Stimulated activated CD4-positive, alpha-beta T cell treated with anti-CD3 and anti-CD28 coated beads, Interleukin-1b, Interleukin-23, amount 100 ng/mL, for 24 hours (primary cell): ENCODE measurements at regions not wholly inside any gene's neighbourhood (a gene's known extent, or its start where the extent isn't known, plus 50 kb on each side); places are given as distances from the start of the nearest gene placed in this dataset.

ENCODE experiments used
- DNase-seq, 4 experiments: peaks; one replicate each; pipeline ENCODE4 v3.0.0-alpha.2; 2020; ENCODE audit warnings: low read depth in 4 of 4, low spot score in 1 of 4

GRCh38 chrY:15500536-15500935, 976.2 kb downstream of the NLGN4Y start:
- no peak for DNase-seq

- no peak for DNase-seq
These were observed 976.9 kb downstream of the NLGN4Y start for GRCh38 chrY:15501181-15501580.

GRCh38 chrY:15510288-15510687, 986.0 kb downstream of the NLGN4Y start:
- no peak for DNase-seq

DNA sequence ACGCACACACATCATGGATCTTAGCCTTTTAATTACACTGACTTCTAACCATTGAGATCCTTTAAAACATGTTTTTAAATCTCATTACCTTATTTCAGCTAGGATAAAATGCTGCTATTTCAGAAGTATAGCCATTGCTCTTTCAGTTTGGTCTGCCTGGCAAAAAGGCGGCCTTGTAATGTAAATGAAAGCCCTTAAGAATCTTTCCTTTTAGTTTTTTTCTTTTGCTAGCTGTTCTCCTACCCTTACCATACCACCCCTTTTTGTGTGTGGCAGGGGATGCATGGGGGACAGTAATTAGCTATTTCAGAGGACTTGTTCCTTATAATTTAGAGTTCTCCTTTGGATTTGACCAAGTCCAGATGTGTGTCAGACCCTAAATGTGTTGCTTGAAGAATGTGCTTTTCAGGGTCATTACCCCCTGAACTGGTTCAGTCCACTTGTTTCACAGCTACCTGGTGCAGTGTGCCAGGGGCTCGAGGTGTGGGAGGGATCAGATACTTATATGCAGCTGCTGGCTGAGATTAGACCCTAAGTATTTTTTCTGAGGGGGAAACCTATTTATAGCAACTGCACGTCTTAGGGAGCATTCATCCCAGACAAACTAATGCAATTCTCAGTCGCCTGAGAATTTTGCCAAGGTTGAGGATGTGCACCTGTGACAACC, 986.8 kb downstream of the NLGN4Y start:
- no peak for DNase-seq

- DNase-seq = no peak
These were observed 1010.8 kb downstream of the NLGN4Y start for GRCh38 chrY:15535131-15535530.

- no peak for DNase-seq
These were observed 1011.6 kb downstream of the NLGN4Y start for GRCh38 chrY:15535784-15536511.

- no peak for DNase-seq
These were observed 1016.2 kb downstream of the NLGN4Y start for GRCh38 chrY:15540516-15540915.

DNA sequence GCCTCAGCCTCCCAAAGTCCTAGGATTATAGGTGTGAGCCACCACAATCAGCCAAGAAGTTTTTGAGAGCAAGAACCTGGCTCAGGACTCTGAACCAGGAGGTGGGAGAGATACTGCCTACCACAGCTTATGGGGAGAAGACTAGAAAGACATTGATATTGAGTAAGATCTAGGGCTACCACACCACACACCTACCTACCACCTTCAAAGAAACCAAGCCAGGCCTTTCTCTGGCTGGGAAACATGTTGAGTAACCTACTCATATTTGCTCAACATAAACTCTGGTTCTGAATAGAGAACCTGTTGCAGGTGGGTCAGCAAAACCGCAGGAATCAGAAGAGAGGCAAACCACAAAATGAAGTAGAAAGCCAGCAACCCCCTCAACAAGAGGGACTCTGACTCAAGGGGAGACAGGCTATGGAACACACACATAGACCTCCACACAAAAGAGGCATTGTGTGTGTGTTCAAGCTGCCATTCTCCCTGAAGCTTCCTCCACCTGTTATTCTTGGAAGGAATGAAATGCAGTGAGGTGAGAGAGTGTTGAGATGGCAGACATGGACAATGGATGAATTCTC, 1021.9 kb downstream of the NLGN4Y start:
- no peak for DNase-seq

DNA sequence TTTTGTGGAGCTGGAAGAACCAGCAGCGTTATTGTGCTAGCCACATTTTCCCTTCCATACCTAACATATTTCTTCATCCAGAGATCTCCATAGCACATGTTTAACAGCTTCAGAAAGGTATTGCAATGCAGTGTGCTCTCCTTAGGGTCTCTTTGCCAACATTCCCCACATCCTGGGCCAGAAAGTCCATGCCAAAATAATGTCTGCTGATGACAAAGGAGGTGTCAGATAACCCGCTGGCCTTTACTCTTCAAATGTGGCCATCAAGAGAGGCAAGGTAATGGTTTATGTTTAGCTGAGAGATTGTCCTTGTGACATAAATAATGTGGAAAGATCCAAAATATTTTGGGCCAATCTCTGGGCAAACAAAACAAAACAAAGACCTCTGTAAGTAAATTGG, 1027.7 kb downstream of the NLGN4Y start:
- no peak for DNase-seq

- no peak for DNase-seq
These were observed 1030.7 kb downstream of the NLGN4Y start for GRCh38 chrY:15554991-15555390.

GRCh38 chrY:15559169-15559568, 1034.8 kb downstream of the NLGN4Y start:
- DNase-seq = no peak

- DNase-seq = no peak
These were observed 1036.5 kb downstream of the NLGN4Y start for GRCh38 chrY:15560840-15561239.

- DNase-seq = no peak
These were observed 1037.4 kb downstream of the NLGN4Y start for GRCh38 chrY:15561501-15562289.

- no peak for DNase-seq
These were observed 1053.6 kb downstream of the NLGN4Y start for GRCh38 chrY:15577886-15578285.

DNA sequence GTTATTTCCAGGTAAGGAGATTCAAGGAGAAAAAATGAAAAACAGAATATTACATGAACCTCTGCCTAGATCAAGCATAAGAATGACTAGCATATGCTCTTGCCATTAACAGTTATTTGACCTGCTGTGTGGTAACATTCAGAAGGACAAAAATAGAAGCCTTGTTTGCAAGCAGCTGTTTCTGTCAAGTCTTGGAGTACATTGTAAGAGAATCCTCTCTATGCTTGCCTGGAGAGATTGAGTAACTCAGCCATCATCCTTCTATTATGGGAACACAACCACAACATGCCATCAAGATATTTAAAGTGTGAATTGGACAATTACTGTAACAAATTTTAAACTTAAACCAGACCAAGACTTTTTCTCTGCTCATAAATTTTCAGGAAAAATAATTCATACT, 1054.4 kb downstream of the NLGN4Y start:
- no peak for DNase-seq

GRCh38 chrY:15579245-15579644, 1054.9 kb downstream of the NLGN4Y start:
- no peak for DNase-seq

DNA sequence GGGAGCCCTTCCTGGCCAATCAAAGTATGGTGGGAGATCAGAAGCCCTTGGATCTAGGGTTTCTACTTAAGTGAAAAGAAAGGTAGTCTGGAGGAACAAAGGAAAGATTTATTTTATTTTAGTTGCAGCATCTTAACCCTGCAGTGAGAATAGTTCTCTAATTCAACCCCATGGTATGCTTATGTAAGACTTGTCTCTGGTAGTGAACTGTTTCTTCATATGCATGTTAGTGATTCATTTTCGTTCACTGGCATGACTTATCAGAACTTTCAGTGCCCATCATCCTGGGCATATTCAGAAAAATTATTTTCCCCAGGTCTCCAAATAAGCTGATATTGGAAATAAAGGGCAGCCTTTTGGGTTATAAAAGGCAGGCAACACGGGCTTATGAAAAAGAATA, 1058.8 kb downstream of the NLGN4Y start:
- DNase-seq = no peak

DNA sequence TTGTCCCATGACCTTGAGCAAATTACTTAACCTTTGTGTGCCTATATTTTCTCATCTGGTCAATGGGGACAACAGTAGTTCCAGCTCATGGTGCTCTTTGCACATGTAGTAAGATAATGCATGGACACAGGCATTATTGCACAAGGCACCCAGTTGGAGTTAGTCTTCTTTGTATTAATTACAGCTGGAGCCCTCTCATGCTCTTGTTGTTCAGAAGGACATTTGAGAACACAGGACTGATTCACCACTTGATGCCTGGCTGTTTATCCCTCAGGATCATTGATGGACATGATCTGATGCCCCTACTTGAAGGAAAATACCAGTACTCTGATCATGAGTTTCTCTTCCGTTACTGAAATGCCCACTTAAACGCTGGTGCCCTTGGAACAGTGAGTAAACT, 1068.6 kb downstream of the NLGN4Y start:
- DNase-seq = no peak

- no peak for DNase-seq
These were observed 1069.3 kb downstream of the NLGN4Y start for GRCh38 chrY:15593476-15594160.

GRCh38 chrY:15594179-15594578, 1069.8 kb downstream of the NLGN4Y start:
- no peak for DNase-seq

GRCh38 chrY:15600565-15600964, 1076.2 kb downstream of the NLGN4Y start:
- no peak for DNase-seq
